Endothelial cell of umbilical vein (primary cell): ENCODE measurements at regions not wholly inside any gene's neighbourhood (a gene's known extent, or its start where the extent isn't known, plus 50 kb on each side); places are given as distances from the start of the nearest gene placed in this dataset.

Experiments
- BruUV-seq: library from RNA; stranded (reverse); fragments of 400-500 nt; replicated peaks from 2 replicates; lab custom pipeline; 2021; lab: Mats Ljungman, UMichigan
- CTCF ChIA-PET: fragments of 300-600, 350-600 bp; sonication (Branson Sonifier 250); formaldehyde crosslinking; loops from one replicate; lab custom pipeline; 2021; ENCODE audit warnings: antibody characterized with exemption, inconsistent platforms; lab: Charles Lee
- POLR2A ChIA-PET: fragments of 300-600, 350-600 bp; sonication (Branson Sonifier 250); formaldehyde crosslinking; loops from one replicate; lab custom pipeline; 2021; ENCODE audit warnings: antibody characterized with exemption, inconsistent platforms; lab: Charles Lee
- DNase-seq: peaks from one replicate; pipeline ENCODE4 v3.0.0-alpha.2; 2011; ENCODE audit warnings: low read depth, low spot score
- FAIRE-seq: peaks from 2 replicates; lab custom pipeline; 2011; peaks lifted over from hg19 to GRCh38; lab: Jason Lieb, UNC
- H2AFZ ChIP-seq: 2 replicates; pipeline ENCODE4 v1.6.0; 2012; ENCODE audit warnings: low read depth, low read length, control low read depth, inconsistent platforms
- H3K27ac ChIP-seq: 2 replicates; pipeline ENCODE4 v1.5.1; 2011; ENCODE audit warnings: low read depth, mild to moderate bottlenecking, control low read depth, low read length, moderate library complexity; ENCODE audit not compliant: insufficient read depth
- H3K27me3 ChIP-seq, 2 experiments: 2 replicates each; pipeline versions ENCODE4 v1.6.0 to v1.6.1; 2011; ENCODE audit warnings: low read length in 2 of 2, mixed read lengths in 1 of 2; ENCODE audit not compliant: control insufficient read depth in 2 of 2, insufficient read depth in 2 of 2
- H3K36me3 ChIP-seq, 2 experiments: 2 replicates in 1 of 2; 3 replicates in 1 of 2; pipeline ENCODE4 v1.5.1; 2011; ENCODE audit warnings: low read length in 2 of 2, mild to moderate bottlenecking in 1 of 2, moderate library complexity in 1 of 2; ENCODE audit not compliant: control insufficient read depth in 2 of 2, insufficient read depth in 2 of 2; ENCODE audit errors: extremely low read depth in 1 of 2
- H3K4me1 ChIP-seq: 3 replicates; pipeline ENCODE4 v1.5.1; 2011; ENCODE audit warnings: mild to moderate bottlenecking, low read length; ENCODE audit not compliant: control insufficient read depth, insufficient read depth; ENCODE audit errors: extremely low read depth
- H3K4me2 ChIP-seq: 2 replicates; pipeline ENCODE4 v1.6.1; 2011; ENCODE audit warnings: low read length, control low read depth, mixed read lengths; ENCODE audit not compliant: insufficient read depth
- H3K4me3 ChIP-seq, 3 experiments: fragments of 200-600 bp in 1 of 3; sonication (generic), shearing (Covaris generic) in 1 of 3; replicated peaks in 1 of 3; 2 replicates each; pipeline ENCODE4 v1.5.1; 2011 to 2016; ENCODE audit warnings: control low read depth in 3 of 3, low read length in 3 of 3, mild to moderate bottlenecking in 2 of 3, inconsistent platforms in 1 of 3, low read depth in 1 of 3, moderate library complexity in 1 of 3; ENCODE audit not compliant: insufficient read depth in 1 of 3
- H3K79me2 ChIP-seq: 2 replicates; pipeline ENCODE4 v1.6.0; 2012; ENCODE audit warnings: low read length, inconsistent platforms; ENCODE audit not compliant: control insufficient read depth, insufficient read depth
- H3K9ac ChIP-seq: replicated peaks from 2 replicates; pipeline ENCODE3; 2011; ENCODE audit warnings: low read length, control low read depth; ENCODE audit not compliant: insufficient read depth; ENCODE audit errors: extremely low read depth
- H3K9me1 ChIP-seq: replicated peaks from 3 replicates; pipeline ENCODE4 v1.6.0; 2011; ENCODE audit warnings: mild to moderate bottlenecking, low read length; ENCODE audit not compliant: control insufficient read depth, insufficient read depth; ENCODE audit errors: extremely low read depth
- H3K9me3 ChIP-seq: replicated peaks from 2 replicates; pipeline ENCODE4 v1.5.1; 2012; ENCODE audit warnings: low read length, inconsistent platforms; ENCODE audit not compliant: control insufficient read depth, insufficient read depth
- H4K20me1 ChIP-seq: replicated peaks from 2 replicates; pipeline ENCODE3; 2011; ENCODE audit warnings: mild to moderate bottlenecking, low read length; ENCODE audit not compliant: control insufficient read depth, insufficient read depth; ENCODE audit errors: extremely low read depth
- CTCF ChIP-seq, 2 donors: IDR thresholded peaks; 1 replicate in 1 of 2; 2 replicates in 1 of 2; pipeline ENCODE4 v1.5.1; 2011; ENCODE audit warnings: low read length in 2 of 2, mild to moderate bottlenecking in 2 of 2, moderate library complexity in 2 of 2, control low read depth in 1 of 2, inconsistent platforms in 1 of 2, low read depth in 1 of 2; ENCODE audit not compliant: insufficient read depth in 1 of 2; ENCODE audit errors: extremely low read depth in 1 of 2
- FOS ChIP-seq: IDR thresholded peaks from 2 replicates; pipeline ENCODE4 v1.6.1; 2011; ENCODE audit warnings: mild to moderate bottlenecking, low read length, moderate library complexity, borderline replicate concordance; ENCODE audit not compliant: insufficient read depth
- GATA2 ChIP-seq: IDR thresholded peaks from 2 replicates; pipeline ENCODE4 v1.7.0; 2011; ENCODE audit warnings: low read depth, mild to moderate bottlenecking, moderate library complexity, mixed read lengths, low read length; ENCODE audit not compliant: insufficient read length, insufficient read depth
- MYC ChIP-seq: IDR thresholded peaks from one replicate; pipeline ENCODE4 v1.6.1; 2011; ENCODE audit warnings: mild to moderate bottlenecking, low read depth, low read length
- POLR2A ChIP-seq: IDR thresholded peaks from 2 replicates; pipeline ENCODE4 v1.6.1; 2012; ENCODE audit warnings: low read depth, mild to moderate bottlenecking, control low read depth, low read length
- dilution Hi-C: fragments of 300-500 bp; cut with MboI; formaldehyde crosslinking; loops from one replicate; pipeline ENCODE4 v1.15.0; 2019; ENCODE audit warnings: low sequenced_read_pairs; ENCODE audit not compliant: extremely low pct_ligation_motif_present
- intact Hi-C: fragments of 100-400 bp; cut with micrococcal nuclease; formaldehyde crosslinking; loops from one replicate; pipeline ENCODE4 v1.10.0; 2022

GRCh38 chr18:70931942-70932814 lies 643.3 kb downstream of the SOCS6 start:
- ChIA-PET POLR2A (no interaction called here), CTCF (interaction anchor here (0.6 to 2.4 kb wide), 27 partner anchors 26 to 1612 kb away, joined by 3 to 22 read pairs (median 3); partner anchors contain the start of gene CBLN2)
- Histone ChIP-seq H3K27me3 (no peaks in the 10 kb centered on the region), H3K9ac (no peak overlapping the region), H3K9me1 (no peaks in the 10 kb centered on the region), H3K79me2 (no peaks in the 10 kb centered on the region), H3K9me3 (no peaks in the 10 kb centered on the region), H3K27ac (no peak overlapping the region), H3K4me2 (no peak overlapping the region), H3K4me3 (no peak overlapping the region), H4K20me1 (no peaks in the 10 kb centered on the region), H3K36me3 (no peaks in the 10 kb centered on the region), H3K4me1 (no peaks in the 10 kb centered on the region), H2AFZ (peak overlapping the region; percentile 32)
- BruUV-seq = no TSS peak
- dilution Hi-C loops = no loop called here
- FAIRE-seq (peak; percentile 44), DNase-seq (peak; percentile 63)
- TF ChIP-seq CTCF (IDR thresholded peaks at IDR 0.05; ENCODE audit: extremely low read depth in 1 of 2, insufficient read depth in 1 of 2, low read depth in 1 of 2, low read length in 2 of 2) = peak; percentile 45 to 49
- no peak for TF ChIP-seq POLR2A
- intact Hi-C loops = loop anchor here (1.0 to 10.0 kb wide), 6 partner anchors 64 to 1613 kb away; partner anchors contain the start of gene CBLN2

- Histone ChIP-seq H3K27ac (no peak overlapping the region), H3K9me3 (no peaks in the 10 kb centered on the region), H3K79me2 (no peaks in the 10 kb centered on the region), H3K9ac (no peak overlapping the region), H3K36me3 (no peaks in the 10 kb centered on the region), H2AFZ (no peak overlapping the region), H3K4me2 (no peak overlapping the region), H3K27me3 (no peaks in the 10 kb centered on the region), H3K9me1 (no peaks in the 10 kb centered on the region), H3K4me1 (no peaks in the 10 kb centered on the region), H3K4me3 (no peak overlapping the region), H4K20me1 (no peaks in the 10 kb centered on the region)
- FAIRE-seq (no peak), DNase-seq (no peak)
- ChIA-PET POLR2A (no interaction called here), CTCF (no interaction called here)
- dilution Hi-C loops = no loop called here
- intact Hi-C loops = no loop called here
- no TSS peak for BruUV-seq
- TF ChIP-seq MYC = no peak
- TF ChIP-seq FOS = no peak
- TF ChIP-seq GATA2 = no peak
Observed at GRCh38 chr18:70920840-70921374, 632.1 kb downstream of the SOCS6 start.
